ENCODE measurements at regions not wholly inside any gene's neighbourhood (a gene's known extent, or its start where the extent isn't known, plus 50 kb on each side); places are given as distances from the start of the nearest gene placed in this dataset.

GRCh38 chr1:191261111-191261510 lies 783.4 kb upstream of the BRINP3 start:
- Histone ChIP-seq H3K4me1 (ENCODE audit: control insufficient read depth, insufficient read depth, low read length) (no peaks in the 10 kb centered on the region), H3K9me3 (ENCODE audit: control insufficient read depth, insufficient read depth, low read depth, low read length) (no peaks in the 10 kb centered on the region), H3K36me3 (ENCODE audit: control insufficient read depth, insufficient read depth, low read length) (no peaks in the 10 kb centered on the region), H3K27ac (ENCODE audit: low read length) (no peak overlapping the region), H3K27me3 (ENCODE audit: control insufficient read depth, insufficient read depth, low read length) (no peaks in the 10 kb centered on the region), H3K4me3 (ENCODE audit: low read depth in 2 of 2, low read length in 2 of 2) (no peak overlapping the region)
- DNase-seq (ENCODE audit: low read depth, low spot score), result no peak
- ChIA-PET POLR2A (no interaction called here), CTCF (no interaction called here)
- TF ChIP-seq, protein P1, sequence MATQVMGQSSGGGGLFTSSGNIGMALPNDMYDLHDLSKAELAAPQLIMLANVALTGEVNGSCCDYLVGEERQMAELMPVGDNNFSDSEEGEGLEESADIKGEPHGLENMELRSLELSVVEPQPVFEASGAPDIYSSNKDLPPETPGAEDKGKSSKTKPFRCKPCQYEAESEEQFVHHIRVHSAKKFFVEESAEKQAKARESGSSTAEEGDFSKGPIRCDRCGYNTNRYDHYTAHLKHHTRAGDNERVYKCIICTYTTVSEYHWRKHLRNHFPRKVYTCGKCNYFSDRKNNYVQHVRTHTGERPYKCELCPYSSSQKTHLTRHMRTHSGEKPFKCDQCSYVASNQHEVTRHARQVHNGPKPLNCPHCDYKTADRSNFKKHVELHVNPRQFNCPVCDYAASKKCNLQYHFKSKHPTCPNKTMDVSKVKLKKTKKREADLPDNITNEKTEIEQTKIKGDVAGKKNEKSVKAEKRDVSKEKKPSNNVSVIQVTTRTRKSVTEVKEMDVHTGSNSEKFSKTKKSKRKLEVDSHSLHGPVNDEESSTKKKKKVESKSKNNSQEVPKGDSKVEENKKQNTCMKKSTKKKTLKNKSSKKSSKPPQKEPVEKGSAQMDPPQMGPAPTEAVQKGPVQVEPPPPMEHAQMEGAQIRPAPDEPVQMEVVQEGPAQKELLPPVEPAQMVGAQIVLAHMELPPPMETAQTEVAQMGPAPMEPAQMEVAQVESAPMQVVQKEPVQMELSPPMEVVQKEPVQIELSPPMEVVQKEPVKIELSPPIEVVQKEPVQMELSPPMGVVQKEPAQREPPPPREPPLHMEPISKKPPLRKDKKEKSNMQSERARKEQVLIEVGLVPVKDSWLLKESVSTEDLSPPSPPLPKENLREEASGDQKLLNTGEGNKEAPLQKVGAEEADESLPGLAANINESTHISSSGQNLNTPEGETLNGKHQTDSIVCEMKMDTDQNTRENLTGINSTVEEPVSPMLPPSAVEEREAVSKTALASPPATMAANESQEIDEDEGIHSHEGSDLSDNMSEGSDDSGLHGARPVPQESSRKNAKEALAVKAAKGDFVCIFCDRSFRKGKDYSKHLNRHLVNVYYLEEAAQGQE (IDR thresholded peaks at IDR 0.05; ENCODE audit: insufficient read depth in 1 of 2, low read depth in 2 of 2, low read length in 1 of 2), result no peak
- TF ChIP-seq TCF7L2 (IDR thresholded peaks at IDR 0.05; ENCODE audit: low read depth, low read length), result no peak
- no peak for TF ChIP-seq SIN3A (IDR thresholded peaks at IDR 0.05; ENCODE audit: borderline replicate concordance, insufficient read depth, low read depth, low read length)
- TF ChIP-seq POLR2AphosphoS5 (IDR thresholded peaks at IDR 0.05; ENCODE audit: low read depth, low read length), result no peak
- TF ChIP-seq CTCF (IDR thresholded peaks at IDR 0.05), result no peak
- no peak for ATAC-seq
- intact Hi-C loops (cut with micrococcal nuclease; ENCODE audit: unreplicated experiment) (loop anchor here (5.0 kb wide), 1 partner anchor 804 kb away; no protein-coding TSS in a partner anchor), in situ Hi-C loops (cut with HindIII; ENCODE audit: low pct_unique_long_range_greater_than_20kb, low sequenced_read_pairs) (no loop called here)
- BruUV-seq (replicated peaks), result no TSS peak

DNA sequence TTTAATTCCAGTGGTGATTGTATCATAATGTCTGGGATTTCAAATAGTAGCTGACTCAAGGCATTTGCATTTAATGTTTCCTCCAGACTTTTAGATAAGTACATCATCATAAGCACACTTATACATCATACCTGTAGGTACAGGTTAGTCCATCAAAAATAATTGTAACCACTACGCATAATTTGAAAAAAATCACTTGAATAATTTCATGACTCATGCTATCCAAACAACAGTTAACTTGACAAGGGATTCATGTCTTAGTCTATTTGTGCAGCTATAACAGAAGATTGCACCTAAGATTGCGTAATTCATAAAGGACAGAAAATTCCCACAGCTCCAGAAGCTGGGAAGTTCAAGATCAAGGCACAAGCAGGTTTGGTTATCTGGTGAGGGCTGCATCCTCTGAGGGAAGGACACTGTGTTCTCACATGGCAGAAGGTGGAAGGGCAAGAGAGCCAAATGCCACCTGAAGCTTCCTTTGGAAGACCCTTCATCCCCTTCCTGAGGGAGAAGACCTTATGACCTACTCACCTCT lies 801.7 kb upstream of the BRINP3 start:
- TF ChIP-seq CTCF (IDR thresholded peaks at IDR 0.05), result no peak
- TF ChIP-seq SIN3A (IDR thresholded peaks at IDR 0.05; ENCODE audit: borderline replicate concordance, insufficient read depth, low read depth, low read length), result no peak
- no peak for TF ChIP-seq POLR2AphosphoS5 (IDR thresholded peaks at IDR 0.05; ENCODE audit: low read depth, low read length)
- ChIA-PET CTCF (no interaction called here), POLR2A (no interaction called here)
- DNase-seq (ENCODE audit: low read depth, low spot score) (no peak), ATAC-seq (no peak)
- no peaks in the 10 kb centered on the region for H3K27me3 ChIP-seq (ENCODE audit: control insufficient read depth, insufficient read depth, low read length)
- H3K9me3 ChIP-seq (ENCODE audit: control insufficient read depth, insufficient read depth, low read depth, low read length), result peaks cover 11% of the 10 kb centered on the region
- in situ Hi-C loops (cut with HindIII; ENCODE audit: low pct_unique_long_range_greater_than_20kb, low sequenced_read_pairs) (no loop called here), intact Hi-C loops (cut with micrococcal nuclease; ENCODE audit: unreplicated experiment) (no loop called here)
- no peak overlapping the region for H3K27ac ChIP-seq (ENCODE audit: low read length)
- H3K4me1 ChIP-seq (ENCODE audit: control insufficient read depth, insufficient read depth, low read length), result no peaks in the 10 kb centered on the region
- no peaks in the 10 kb centered on the region for H3K36me3 ChIP-seq (ENCODE audit: control insufficient read depth, insufficient read depth, low read length)
- no peak overlapping the region for H3K4me3 ChIP-seq (ENCODE audit: low read depth in 2 of 2, low read length in 2 of 2)
- BruUV-seq (replicated peaks), result no TSS peak
